GM12892 (cell line): ENCODE measurements at regions not wholly inside any gene's neighbourhood (a gene's known extent, or its start where the extent isn't known, plus 50 kb on each side); places are given as distances from the start of the nearest gene placed in this dataset.
A peak's percentile ranks its signal among the peaks of the same experiment; 100 is the strongest.

ENCODE experiments used
- POLR2AphosphoS5 ChIP-seq: IDR thresholded peaks from 2 replicates; pipeline ENCODE4 v1.6.1; 2011; ENCODE audit warnings: low read depth, low read length, control low read depth
- TAF1 ChIP-seq: IDR thresholded peaks from 2 replicates; pipeline ENCODE4 v1.6.1; 2011; ENCODE audit warnings: low read depth, mild to moderate bottlenecking, control low read depth, low read length, borderline replicate concordance

- TF ChIP-seq TAF1, result no peak
- TF ChIP-seq POLR2AphosphoS5, result 0 out of 2 replicates have a peak, but pooled peaks have one; percentile 12
These were observed 313.7 kb downstream of the SEC14L1 start for GRCh38 chr17:77454242-77455095.
